BE2C (cell line): ENCODE measurements at regions not wholly inside any gene's neighbourhood (a gene's known extent, or its start where the extent isn't known, plus 50 kb on each side); places are given as distances from the start of the nearest gene placed in this dataset.

Source experiments
- DNase-seq: peaks from one replicate; pipeline ENCODE4 v3.0.0-alpha.2; 2020
- H3K27me3 ChIP-seq: fragments of 250-450 bp; sonication (Bioruptor Pico); 2 replicates; pipeline ENCODE4 v1.5.1; 2020; ENCODE audit warnings: mild to moderate bottlenecking
- H3K36me3 ChIP-seq: fragments of 250-450 bp; sonication (Bioruptor Pico); 2 replicates; pipeline ENCODE4 v1.5.1; 2020; ENCODE audit warnings: mild to moderate bottlenecking
- H3K4me1 ChIP-seq: fragments of 250-450 bp; sonication (Bioruptor Pico); 2 replicates; pipeline ENCODE4 v1.5.1; 2020
- H3K4me3 ChIP-seq: 2 replicates; pipeline ENCODE4 v1.5.1; 2011; ENCODE audit warnings: low read depth, low read length
- H3K9me3 ChIP-seq: fragments of 250-450 bp; sonication (Bioruptor Pico); 2 replicates; pipeline ENCODE4 v1.5.1; 2020
- CTCF ChIP-seq: IDR thresholded peaks from 2 replicates; pipeline ENCODE4 v1.5.1; 2012; ENCODE audit warnings: mild to moderate bottlenecking, low read depth, low read length

GRCh38 chr12:84348582-84348981 is 564.0 kb downstream of the SLC6A15 start:
- DNase-seq = no peak
- Histone ChIP-seq H3K4me3 (no peak overlapping the region), H3K4me1 (no peaks in the 10 kb centered on the region), H3K9me3 (no peaks in the 10 kb centered on the region), H3K27me3 (no peaks in the 10 kb centered on the region), H3K36me3 (no peaks in the 10 kb centered on the region)
- TF ChIP-seq CTCF = no peak

GRCh38 chr12:84341467-84342193 is 571.0 kb downstream of the SLC6A15 start:
- H3K27me3 ChIP-seq = no peaks in the 10 kb centered on the region
- H3K9me3 ChIP-seq = no peaks in the 10 kb centered on the region
- no peaks in the 10 kb centered on the region for H3K36me3 ChIP-seq
- H3K4me1 ChIP-seq = peaks cover 4% of the 10 kb centered on the region
- no peak for TF ChIP-seq CTCF
- no peak overlapping the region for H3K4me3 ChIP-seq
- DNase-seq = no peak

- DNase-seq = no peak
- no peak for TF ChIP-seq CTCF
- no peak overlapping the region for H3K4me3 ChIP-seq
- peaks cover under 1% of the 10 kb centered on the region for H3K4me1 ChIP-seq
- H3K9me3 ChIP-seq = no peaks in the 10 kb centered on the region
- H3K36me3 ChIP-seq = no peaks in the 10 kb centered on the region
- H3K27me3 ChIP-seq = no peaks in the 10 kb centered on the region
Measured at GRCh38 chr12:84336231-84336630, 576.4 kb downstream of the SLC6A15 start.

GRCh38 chr12:84329938-84330337 is 582.7 kb downstream of the SLC6A15 start:
- H3K36me3 ChIP-seq = no peaks in the 10 kb centered on the region
- no peak for TF ChIP-seq CTCF

GRCh38 chr12:84315926-84316325 is 596.7 kb downstream of the SLC6A15 start:
- no peak for DNase-seq
- no peak for TF ChIP-seq CTCF
- no peaks in the 10 kb centered on the region for H3K4me1 ChIP-seq
- H3K4me3 ChIP-seq = no peak overlapping the region
- no peaks in the 10 kb centered on the region for H3K27me3 ChIP-seq
- no peaks in the 10 kb centered on the region for H3K36me3 ChIP-seq
- H3K9me3 ChIP-seq = no peaks in the 10 kb centered on the region

More at GRCh38 chr12:84329938-84330337, 582.7 kb downstream of the SLC6A15 start:
- Histone ChIP-seq H3K4me1 (no peaks in the 10 kb centered on the region), H3K27me3 (no peaks in the 10 kb centered on the region), H3K4me3 (no peak overlapping the region), H3K9me3 (no peaks in the 10 kb centered on the region)
- no peak for DNase-seq

GRCh38 chr12:84313323-84313675 is 599.3 kb downstream of the SLC6A15 start:
- DNase-seq = no peak
- Histone ChIP-seq H3K4me3 (no peak overlapping the region), H3K27me3 (no peaks in the 10 kb centered on the region), H3K36me3 (no peaks in the 10 kb centered on the region), H3K4me1 (no peaks in the 10 kb centered on the region), H3K9me3 (no peaks in the 10 kb centered on the region)
- TF ChIP-seq CTCF = no peak
